ENCODE measurements at regions not wholly inside any gene's neighbourhood (a gene's known extent, or its start where the extent isn't known, plus 50 kb on each side); places are given as distances from the start of the nearest gene placed in this dataset.

DNA sequence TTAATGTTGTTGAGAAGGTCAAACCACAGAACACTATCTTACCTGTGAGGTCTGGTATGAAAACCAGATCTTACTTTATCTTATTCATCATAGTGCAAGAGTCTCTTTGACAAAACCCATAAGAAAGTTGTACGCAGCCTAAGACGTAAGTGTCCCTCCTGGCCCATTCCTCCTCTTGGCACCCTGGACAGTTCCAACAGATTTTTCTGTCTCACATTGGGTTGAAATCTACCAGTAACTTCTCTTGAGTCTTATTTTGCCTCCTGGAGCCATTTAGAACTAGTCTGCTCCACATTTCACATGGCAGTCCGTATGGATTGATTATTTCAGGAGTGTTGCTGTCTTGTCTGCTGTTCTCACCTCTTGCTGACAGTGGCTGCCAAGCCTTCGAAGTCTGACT is 498.4 kb downstream of the PDCD6IP start:
- Histone ChIP-seq H3K79me2 (replicated peaks; ENCODE audit: insufficient read depth) (no peaks in the 10 kb centered on the region), H3K27ac (ENCODE audit: low read depth) (no peak overlapping the region), H2AFZ (no peak overlapping the region), H3F3A (replicated peaks; ENCODE audit: low read depth) (no peaks in the 10 kb centered on the region), H4K20me1 (replicated peaks; ENCODE audit: insufficient read depth) (no peaks in the 10 kb centered on the region), H3K36me3 (ENCODE audit: insufficient read depth) (no peaks in the 10 kb centered on the region), H3K27me3 (ENCODE audit: insufficient read depth) (peaks cover 24% of the 10 kb centered on the region), H3K4me2 (no peak overlapping the region), H3K4me3 (no peak overlapping the region), H3K9me2 (ENCODE audit: insufficient read depth) (no peaks in the 10 kb centered on the region), H3K4me1 (ENCODE audit: insufficient read depth) (peaks cover 24% of the 10 kb centered on the region)
- TF ChIP-seq EZH2 (IDR thresholded peaks at IDR 0.05; ENCODE audit: low read depth, unreplicated experiment), result no peak
- TF ChIP-seq, protein P1, sequence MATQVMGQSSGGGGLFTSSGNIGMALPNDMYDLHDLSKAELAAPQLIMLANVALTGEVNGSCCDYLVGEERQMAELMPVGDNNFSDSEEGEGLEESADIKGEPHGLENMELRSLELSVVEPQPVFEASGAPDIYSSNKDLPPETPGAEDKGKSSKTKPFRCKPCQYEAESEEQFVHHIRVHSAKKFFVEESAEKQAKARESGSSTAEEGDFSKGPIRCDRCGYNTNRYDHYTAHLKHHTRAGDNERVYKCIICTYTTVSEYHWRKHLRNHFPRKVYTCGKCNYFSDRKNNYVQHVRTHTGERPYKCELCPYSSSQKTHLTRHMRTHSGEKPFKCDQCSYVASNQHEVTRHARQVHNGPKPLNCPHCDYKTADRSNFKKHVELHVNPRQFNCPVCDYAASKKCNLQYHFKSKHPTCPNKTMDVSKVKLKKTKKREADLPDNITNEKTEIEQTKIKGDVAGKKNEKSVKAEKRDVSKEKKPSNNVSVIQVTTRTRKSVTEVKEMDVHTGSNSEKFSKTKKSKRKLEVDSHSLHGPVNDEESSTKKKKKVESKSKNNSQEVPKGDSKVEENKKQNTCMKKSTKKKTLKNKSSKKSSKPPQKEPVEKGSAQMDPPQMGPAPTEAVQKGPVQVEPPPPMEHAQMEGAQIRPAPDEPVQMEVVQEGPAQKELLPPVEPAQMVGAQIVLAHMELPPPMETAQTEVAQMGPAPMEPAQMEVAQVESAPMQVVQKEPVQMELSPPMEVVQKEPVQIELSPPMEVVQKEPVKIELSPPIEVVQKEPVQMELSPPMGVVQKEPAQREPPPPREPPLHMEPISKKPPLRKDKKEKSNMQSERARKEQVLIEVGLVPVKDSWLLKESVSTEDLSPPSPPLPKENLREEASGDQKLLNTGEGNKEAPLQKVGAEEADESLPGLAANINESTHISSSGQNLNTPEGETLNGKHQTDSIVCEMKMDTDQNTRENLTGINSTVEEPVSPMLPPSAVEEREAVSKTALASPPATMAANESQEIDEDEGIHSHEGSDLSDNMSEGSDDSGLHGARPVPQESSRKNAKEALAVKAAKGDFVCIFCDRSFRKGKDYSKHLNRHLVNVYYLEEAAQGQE (IDR thresholded peaks at IDR 0.05; ENCODE audit: unreplicated experiment), result peak; percentile 50
- DNase-seq (ENCODE audit: low spot score) (no peak), ATAC-seq (no peak)
- H3K27ac Mint-ChIP-seq, result no peak overlapping the region
- no peak overlapping the region for H3K4me3 Mint-ChIP-seq
- H3K27me3 Mint-ChIP-seq (ENCODE audit: insufficient read depth, low read depth, poor library complexity), result peaks cover 8% of the 10 kb centered on the region
- H3K4me1 Mint-ChIP-seq, result peaks cover 28% of the 10 kb centered on the region
- H3K36me3 Mint-ChIP-seq (ENCODE audit: low read depth), result no peaks in the 10 kb centered on the region
- no peaks in the 10 kb centered on the region for H3K9me3 Mint-ChIP-seq

DNA sequence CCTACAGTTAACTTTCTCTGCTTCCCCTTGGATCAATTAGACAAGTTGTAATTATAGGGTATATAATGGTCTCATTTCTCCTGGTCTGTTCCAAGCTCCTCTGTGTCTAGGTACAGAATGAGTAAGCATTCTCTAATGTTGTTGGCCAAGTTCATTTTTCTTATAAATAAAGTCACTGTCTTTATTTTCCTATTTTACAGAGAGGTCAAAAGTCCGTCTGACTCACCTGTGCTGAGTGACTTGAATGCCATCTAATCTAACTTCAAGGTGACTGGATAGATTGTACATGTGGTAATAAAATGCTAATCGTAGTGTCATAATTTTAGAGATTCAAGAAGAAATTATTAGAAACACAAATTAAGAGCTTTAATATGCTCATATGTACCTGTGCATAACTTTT is 500.2 kb downstream of the PDCD6IP start:
- no peak overlapping the region for H3K4me3 Mint-ChIP-seq
- H3K36me3 Mint-ChIP-seq (ENCODE audit: low read depth), result no peaks in the 10 kb centered on the region
- no peaks in the 10 kb centered on the region for H3K36me3 ChIP-seq (ENCODE audit: insufficient read depth)
- no peaks in the 10 kb centered on the region for H3F3A ChIP-seq (replicated peaks; ENCODE audit: low read depth)
- H3K4me1 ChIP-seq (ENCODE audit: insufficient read depth), result peaks cover 32% of the 10 kb centered on the region
- DNase-seq (ENCODE audit: low spot score), result no peak
- no peaks in the 10 kb centered on the region for H3K9me2 ChIP-seq (ENCODE audit: insufficient read depth)
- no peak overlapping the region for H3K4me3 ChIP-seq
- H4K20me1 ChIP-seq (replicated peaks; ENCODE audit: insufficient read depth), result 0 out of 2 replicates have a peak, but pooled peaks cover 4% of the 10 kb centered on the region
- H2AFZ ChIP-seq, result no peak overlapping the region
- peaks cover 42% of the 10 kb centered on the region for H3K27me3 ChIP-seq (ENCODE audit: insufficient read depth)
- H3K27ac ChIP-seq (ENCODE audit: low read depth), result no peak overlapping the region
- H3K79me2 ChIP-seq (replicated peaks; ENCODE audit: insufficient read depth), result no peaks in the 10 kb centered on the region
- H3K27me3 Mint-ChIP-seq (ENCODE audit: insufficient read depth, low read depth, poor library complexity), result peaks cover 5% of the 10 kb centered on the region
- peaks cover 29% of the 10 kb centered on the region for H3K4me1 Mint-ChIP-seq
- H3K27ac Mint-ChIP-seq, result no peak overlapping the region
- H3K4me2 ChIP-seq, result no peak overlapping the region
- no peak for ATAC-seq
- H3K9me3 Mint-ChIP-seq, result no peaks in the 10 kb centered on the region
- TF ChIP-seq EZH2phosphoT487 (IDR thresholded peaks at IDR 0.05; ENCODE audit: unreplicated experiment), result no peak
- TF ChIP-seq, protein P1 (IDR thresholded peaks at IDR 0.05; ENCODE audit: unreplicated experiment), result no peak
- TF ChIP-seq, protein P2, sequence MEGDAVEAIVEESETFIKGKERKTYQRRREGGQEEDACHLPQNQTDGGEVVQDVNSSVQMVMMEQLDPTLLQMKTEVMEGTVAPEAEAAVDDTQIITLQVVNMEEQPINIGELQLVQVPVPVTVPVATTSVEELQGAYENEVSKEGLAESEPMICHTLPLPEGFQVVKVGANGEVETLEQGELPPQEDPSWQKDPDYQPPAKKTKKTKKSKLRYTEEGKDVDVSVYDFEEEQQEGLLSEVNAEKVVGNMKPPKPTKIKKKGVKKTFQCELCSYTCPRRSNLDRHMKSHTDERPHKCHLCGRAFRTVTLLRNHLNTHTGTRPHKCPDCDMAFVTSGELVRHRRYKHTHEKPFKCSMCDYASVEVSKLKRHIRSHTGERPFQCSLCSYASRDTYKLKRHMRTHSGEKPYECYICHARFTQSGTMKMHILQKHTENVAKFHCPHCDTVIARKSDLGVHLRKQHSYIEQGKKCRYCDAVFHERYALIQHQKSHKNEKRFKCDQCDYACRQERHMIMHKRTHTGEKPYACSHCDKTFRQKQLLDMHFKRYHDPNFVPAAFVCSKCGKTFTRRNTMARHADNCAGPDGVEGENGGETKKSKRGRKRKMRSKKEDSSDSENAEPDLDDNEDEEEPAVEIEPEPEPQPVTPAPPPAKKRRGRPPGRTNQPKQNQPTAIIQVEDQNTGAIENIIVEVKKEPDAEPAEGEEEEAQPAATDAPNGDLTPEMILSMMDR (conservative IDR thresholded peaks at IDR 0.05; ENCODE audit: low read depth in 2 of 2), result no peak
- TF ChIP-seq, protein P3, sequence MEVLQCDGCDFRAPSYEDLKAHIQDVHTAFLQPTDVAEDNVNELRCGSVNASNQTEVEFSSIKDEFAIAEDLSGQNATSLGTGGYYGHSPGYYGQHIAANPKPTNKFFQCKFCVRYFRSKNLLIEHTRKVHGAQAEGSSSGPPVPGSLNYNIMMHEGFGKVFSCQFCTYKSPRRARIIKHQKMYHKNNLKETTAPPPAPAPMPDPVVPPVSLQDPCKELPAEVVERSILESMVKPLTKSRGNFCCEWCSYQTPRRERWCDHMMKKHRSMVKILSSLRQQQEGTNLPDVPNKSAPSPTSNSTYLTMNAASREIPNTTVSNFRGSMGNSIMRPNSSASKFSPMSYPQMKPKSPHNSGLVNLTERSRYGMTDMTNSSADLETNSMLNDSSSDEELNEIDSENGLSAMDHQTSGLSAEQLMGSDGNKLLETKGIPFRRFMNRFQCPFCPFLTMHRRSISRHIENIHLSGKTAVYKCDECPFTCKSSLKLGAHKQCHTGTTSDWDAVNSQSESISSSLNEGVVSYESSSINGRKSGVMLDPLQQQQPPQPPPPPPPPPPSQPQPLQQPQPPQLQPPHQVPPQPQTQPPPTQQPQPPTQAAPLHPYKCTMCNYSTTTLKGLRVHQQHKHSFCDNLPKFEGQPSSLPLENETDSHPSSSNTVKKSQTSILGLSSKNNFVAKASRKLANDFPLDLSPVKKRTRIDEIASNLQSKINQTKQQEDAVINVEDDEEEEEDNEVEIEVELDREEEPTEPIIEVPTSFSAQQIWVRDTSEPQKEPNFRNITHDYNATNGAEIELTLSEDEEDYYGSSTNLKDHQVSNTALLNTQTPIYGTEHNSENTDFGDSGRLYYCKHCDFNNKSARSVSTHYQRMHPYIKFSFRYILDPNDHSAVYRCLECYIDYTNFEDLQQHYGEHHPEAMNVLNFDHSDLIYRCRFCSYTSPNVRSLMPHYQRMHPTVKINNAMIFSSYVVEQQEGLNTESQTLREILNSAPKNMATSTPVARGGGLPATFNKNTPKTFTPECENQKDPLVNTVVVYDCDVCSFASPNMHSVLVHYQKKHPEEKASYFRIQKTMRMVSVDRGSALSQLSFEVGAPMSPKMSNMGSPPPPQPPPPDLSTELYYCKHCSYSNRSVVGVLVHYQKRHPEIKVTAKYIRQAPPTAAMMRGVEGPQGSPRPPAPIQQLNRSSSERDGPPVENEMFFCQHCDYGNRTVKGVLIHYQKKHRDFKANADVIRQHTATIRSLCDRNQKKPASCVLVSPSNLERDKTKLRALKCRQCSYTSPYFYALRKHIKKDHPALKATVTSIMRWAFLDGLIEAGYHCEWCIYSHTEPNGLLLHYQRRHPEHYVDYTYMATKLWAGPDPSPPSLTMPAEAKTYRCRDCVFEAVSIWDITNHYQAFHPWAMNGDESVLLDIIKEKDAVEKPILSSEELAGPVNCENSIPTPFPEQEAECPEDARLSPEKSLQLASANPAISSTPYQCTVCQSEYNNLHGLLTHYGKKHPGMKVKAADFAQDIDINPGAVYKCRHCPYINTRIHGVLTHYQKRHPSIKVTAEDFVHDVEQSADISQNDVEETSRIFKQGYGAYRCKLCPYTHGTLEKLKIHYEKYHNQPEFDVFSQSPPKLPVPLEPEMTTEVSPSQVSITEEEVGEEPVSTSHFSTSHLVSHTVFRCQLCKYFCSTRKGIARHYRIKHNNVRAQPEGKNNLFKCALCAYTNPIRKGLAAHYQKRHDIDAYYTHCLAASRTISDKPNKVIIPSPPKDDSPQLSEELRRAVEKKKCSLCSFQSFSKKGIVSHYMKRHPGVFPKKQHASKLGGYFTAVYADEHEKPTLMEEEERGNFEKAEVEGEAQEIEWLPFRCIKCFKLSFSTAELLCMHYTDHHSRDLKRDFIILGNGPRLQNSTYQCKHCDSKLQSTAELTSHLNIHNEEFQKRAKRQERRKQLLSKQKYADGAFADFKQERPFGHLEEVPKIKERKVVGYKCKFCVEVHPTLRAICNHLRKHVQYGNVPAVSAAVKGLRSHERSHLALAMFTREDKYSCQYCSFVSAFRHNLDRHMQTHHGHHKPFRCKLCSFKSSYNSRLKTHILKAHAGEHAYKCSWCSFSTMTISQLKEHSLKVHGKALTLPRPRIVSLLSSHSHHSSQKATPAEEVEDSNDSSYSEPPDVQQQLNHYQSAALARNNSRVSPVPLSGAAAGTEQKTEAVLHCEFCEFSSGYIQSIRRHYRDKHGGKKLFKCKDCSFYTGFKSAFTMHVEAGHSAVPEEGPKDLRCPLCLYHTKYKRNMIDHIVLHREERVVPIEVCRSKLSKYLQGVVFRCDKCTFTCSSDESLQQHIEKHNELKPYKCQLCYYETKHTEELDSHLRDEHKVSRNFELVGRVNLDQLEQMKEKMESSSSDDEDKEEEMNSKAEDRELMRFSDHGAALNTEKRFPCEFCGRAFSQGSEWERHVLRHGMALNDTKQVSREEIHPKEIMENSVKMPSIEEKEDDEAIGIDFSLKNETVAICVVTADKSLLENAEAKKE (CRISPR knock-in tag; IDR thresholded peaks at IDR 0.05), result no peak
- TF ChIP-seq JUNB (IDR thresholded peaks at IDR 0.05; ENCODE audit: unreplicated experiment), result no peak

All from GM23338 (cell line).